Neuronal stem cell (in vitro differentiated cells): ENCODE measurements at regions not wholly inside any gene's neighbourhood (a gene's known extent, or its start where the extent isn't known, plus 50 kb on each side); places are given as distances from the start of the nearest gene placed in this dataset.
A peak's percentile ranks its signal among the peaks of the same experiment; 100 is the strongest.

Source experiments
- DNase-seq: peaks from one replicate; pipeline ENCODE4 v3.0.0-alpha.2; 2013; ENCODE audit warnings: low spot score
- H2AFZ ChIP-seq: one replicate; pipeline ENCODE4 v1.6.1; 2013; ENCODE audit warnings: mild to moderate bottlenecking, low read length, inconsistent platforms
- H2AK5ac ChIP-seq: 2 replicates; pipeline ENCODE4 v1.6.1; 2013; ENCODE audit warnings: low read depth, mild to moderate bottlenecking, inconsistent platforms, low read length, moderate library complexity, mixed read lengths
- H2BK120ac ChIP-seq: 2 replicates; pipeline ENCODE4 v1.6.1; 2013; ENCODE audit warnings: low read depth, mild to moderate bottlenecking, inconsistent platforms, low read length, moderate library complexity, mixed read lengths
- H2BK12ac ChIP-seq: one replicate; pipeline ENCODE4 v1.6.1; 2013; ENCODE audit warnings: low read length, inconsistent platforms
- H2BK15ac ChIP-seq: 2 replicates; pipeline ENCODE4 v1.6.1; 2013; ENCODE audit warnings: mild to moderate bottlenecking, low read length, inconsistent platforms, mixed read lengths
- H2BK5ac ChIP-seq: one replicate; pipeline ENCODE4 v1.6.1; 2013; ENCODE audit warnings: inconsistent platforms, mild to moderate bottlenecking, low read length, moderate library complexity
- H3K14ac ChIP-seq: one replicate; pipeline ENCODE4 v1.6.1; 2013; ENCODE audit warnings: low read length, inconsistent platforms
- H3K18ac ChIP-seq: 2 replicates; pipeline ENCODE4 v1.6.1; 2013; ENCODE audit warnings: low read length, inconsistent platforms
- H3K23ac ChIP-seq: 2 replicates; pipeline ENCODE4 v1.6.1; 2013; ENCODE audit warnings: low read depth, mild to moderate bottlenecking, mixed read lengths, low read length, inconsistent platforms; ENCODE audit not compliant: poor library complexity
- H3K27ac ChIP-seq: replicated peaks from 3 replicates; pipeline ENCODE4 v1.5.1; 2013; ENCODE audit warnings: low read length, inconsistent platforms
- H3K27me3 ChIP-seq, 3 experiments: 2 replicates each; pipeline ENCODE4 v1.6.1; 2013; ENCODE audit warnings: low read length in 3 of 3, mild to moderate bottlenecking in 2 of 3, inconsistent platforms in 1 of 3, low read depth in 1 of 3, mixed read lengths in 1 of 3, moderate library complexity in 1 of 3; ENCODE audit not compliant: control insufficient read depth in 3 of 3, insufficient read depth in 3 of 3
- H3K36me3 ChIP-seq, 2 donors: replicated peaks in 1 of 2; 2 replicates each; pipeline ENCODE4 v1.6.1; 2013; ENCODE audit warnings: low read length in 2 of 2; ENCODE audit not compliant: control insufficient read depth in 2 of 2, insufficient read depth in 2 of 2
- H3K4ac ChIP-seq: 2 replicates; pipeline ENCODE4 v1.6.1; 2013; ENCODE audit warnings: inconsistent platforms, mild to moderate bottlenecking, low read length, moderate library complexity
- H3K4me1 ChIP-seq, 2 donors: 1 replicate in 1 of 2; 2 replicates in 1 of 2; pipeline ENCODE4 v1.6.1; 2013; ENCODE audit warnings: low read length in 2 of 2, low read depth in 1 of 2; ENCODE audit not compliant: control insufficient read depth in 2 of 2, insufficient read depth in 1 of 2
- H3K4me2 ChIP-seq: one replicate; pipeline ENCODE4 v1.6.1; 2013; ENCODE audit warnings: mild to moderate bottlenecking, low read length, inconsistent platforms; ENCODE audit not compliant: insufficient read depth, poor library complexity, severe bottlenecking
- H3K4me3 ChIP-seq, 2 donors: 2 replicates each; pipeline ENCODE4 v1.5.1; 2013; ENCODE audit warnings: low read length in 2 of 2, mild to moderate bottlenecking in 2 of 2, inconsistent platforms in 1 of 2, moderate library complexity in 1 of 2
- H3K79me1 ChIP-seq: one replicate; pipeline ENCODE4 v1.6.1; 2013; ENCODE audit warnings: low read depth, mild to moderate bottlenecking, inconsistent platforms, low read length, moderate library complexity
- H3K9ac ChIP-seq: one replicate; pipeline ENCODE4 v1.6.1; 2013; ENCODE audit warnings: mild to moderate bottlenecking, low read depth, low read length, inconsistent platforms; ENCODE audit not compliant: poor library complexity
- H3K9me3 ChIP-seq, 2 donors: replicated peaks in 1 of 2; 2 replicates each; pipeline versions ENCODE3 to v1.6.1; 2013; ENCODE audit warnings: low read length in 2 of 2, mild to moderate bottlenecking in 2 of 2, inconsistent platforms in 1 of 2, low read depth in 1 of 2, mixed read lengths in 1 of 2, moderate library complexity in 1 of 2; ENCODE audit not compliant: control insufficient read depth in 2 of 2, insufficient read depth in 1 of 2
- H4K8ac ChIP-seq: one replicate; pipeline ENCODE4 v1.6.1; 2013; ENCODE audit warnings: low read depth, mild to moderate bottlenecking, inconsistent platforms, low read length, moderate library complexity
- H4K91ac ChIP-seq: one replicate; pipeline ENCODE4 v1.6.1; 2013; ENCODE audit warnings: low read length, low read depth, mild to moderate bottlenecking, inconsistent platforms; ENCODE audit not compliant: poor library complexity
- WGBS, 2 donors: extraction: QIAGEN DNeasy Blood & Tissue Kit; methylation state at CpG; one replicate each; pipeline ENCODE4 v1.1.7; 2013; ENCODE audit warnings: missing lambda C conversion rate in 2 of 2, mixed read lengths in 1 of 2; ENCODE audit not compliant: insufficient read length in 2 of 2, insufficient replicate concordance in 1 of 2; ENCODE audit errors: extremely low coverage in 2 of 2; 5-methylcytosine and 5-hydroxymethylcytosine counted together

GRCh38 chr20:53872081-53872541 is 198.3 kb downstream of the BCAS1 start:
- Histone ChIP-seq H3K23ac (no peak overlapping the region), H3K4me3 (no peak overlapping the region), H3K27ac (no peak overlapping the region), H3K9ac (no peak overlapping the region), H2BK5ac (no peak overlapping the region), H3K27me3 (no peaks in the 10 kb centered on the region), H3K4me1 (peaks cover 13 to 22% of the 10 kb centered on the region in 2 donors), H4K91ac (no peak overlapping the region), H3K9me3 (peaks cover 0 to 2% of the 10 kb centered on the region in 2 donors), H2AK5ac (no peak overlapping the region), H3K18ac (no peak overlapping the region), H3K14ac (no peak overlapping the region), H3K79me1 (no peaks in the 10 kb centered on the region), H3K4me2 (no peak overlapping the region), H2BK12ac (no peak overlapping the region), H2BK120ac (no peak overlapping the region), H3K36me3 (no peaks in the 10 kb centered on the region), H2BK15ac (no peak overlapping the region), H4K8ac (no peak overlapping the region), H2AFZ (peak overlapping the region; percentile 81), H3K4ac (no peak overlapping the region)
- DNase-seq: no peak
- no CpG with 5 or more reads among the region's 2 CpGs for WGBS, 2 donors

- Histone ChIP-seq H2BK15ac (no peak overlapping the region), H4K91ac (no peak overlapping the region), H2BK5ac (no peak overlapping the region), H2AFZ (peak overlapping the region; percentile 81), H2BK120ac (no peak overlapping the region), H3K14ac (no peak overlapping the region), H3K27ac (no peak overlapping the region), H3K4ac (no peak overlapping the region), H3K36me3 (no peaks in the 10 kb centered on the region), H4K8ac (no peak overlapping the region), H3K18ac (no peak overlapping the region), H3K4me3 (no peak overlapping the region), H3K9me3 (peaks cover 0 to 2% of the 10 kb centered on the region in 2 donors), H3K27me3 (no peaks in the 10 kb centered on the region), H3K9ac (no peak overlapping the region), H3K4me2 (no peak overlapping the region), H3K23ac (no peak overlapping the region), H3K4me1 (peaks cover 17 to 26% of the 10 kb centered on the region in 2 donors), H3K79me1 (no peaks in the 10 kb centered on the region), H2AK5ac (no peak overlapping the region), H2BK12ac (no peak overlapping the region)
- DNase-seq: no peak
- WGBS, 2 donors: no CpG with 5 or more reads among the region's 3 CpGs
Measured at GRCh38 chr20:53871541-53871940, 198.9 kb downstream of the BCAS1 start.

- no peak overlapping the region for H4K91ac ChIP-seq
- H3K9me3 ChIP-seq: peaks cover 0 to 2% of the 10 kb centered on the region in 2 donors
- no peak overlapping the region for H3K4me3 ChIP-seq
- H2BK5ac ChIP-seq: no peak overlapping the region
- no peak overlapping the region for H3K4me2 ChIP-seq
- no peak overlapping the region for H3K14ac ChIP-seq
- DNase-seq: no peak
- H3K79me1 ChIP-seq: no peaks in the 10 kb centered on the region
- H2AFZ ChIP-seq: peak overlapping the region; percentile 44
- H3K4ac ChIP-seq: no peak overlapping the region
- H3K27ac ChIP-seq: no peak overlapping the region
- H4K8ac ChIP-seq: no peak overlapping the region
- H3K18ac ChIP-seq: no peak overlapping the region
- H3K9ac ChIP-seq: no peak overlapping the region
- H2BK120ac ChIP-seq: no peak overlapping the region
- no peak overlapping the region for H2BK15ac ChIP-seq
- H3K36me3 ChIP-seq: no peaks in the 10 kb centered on the region
- no peak overlapping the region for H2BK12ac ChIP-seq
- no peaks in the 10 kb centered on the region for H3K27me3 ChIP-seq
- no peak overlapping the region for H3K23ac ChIP-seq
- H2AK5ac ChIP-seq: no peak overlapping the region
- H3K4me1 ChIP-seq: peaks cover 15 to 26% of the 10 kb centered on the region in 2 donors
- no CpG with 5 or more reads among the region's 9 CpGs for WGBS, 2 donors
Measured at GRCh38 chr20:53870426-53871315, 199.7 kb downstream of the BCAS1 start.

- H4K91ac ChIP-seq: no peak overlapping the region
- peak; percentile 50 for DNase-seq
- H2BK15ac ChIP-seq: no peak overlapping the region
- no peak overlapping the region for H3K18ac ChIP-seq
- no peak overlapping the region for H3K4ac ChIP-seq
- H2BK5ac ChIP-seq: no peak overlapping the region
- H2AK5ac ChIP-seq: no peak overlapping the region
- H3K9ac ChIP-seq: no peak overlapping the region
- H2AFZ ChIP-seq: no peak overlapping the region
- no peaks in the 10 kb centered on the region for H3K36me3 ChIP-seq
- H2BK120ac ChIP-seq: no peak overlapping the region
- H3K9me3 ChIP-seq: no peaks in the 10 kb centered on the region
- no peak overlapping the region for H2BK12ac ChIP-seq
- H4K8ac ChIP-seq: no peak overlapping the region
- H3K4me3 ChIP-seq: no peak overlapping the region
- H3K79me1 ChIP-seq: no peaks in the 10 kb centered on the region
- no peaks in the 10 kb centered on the region for H3K27me3 ChIP-seq
- H3K23ac ChIP-seq: no peak overlapping the region
- 100% methylated on average over 1 of the region's 8 CpGs; no CpG with 5 or more reads in 1 of the 2 donors for WGBS, 2 donors
- no peak overlapping the region for H3K27ac ChIP-seq
- no peak overlapping the region for H3K4me2 ChIP-seq
- peaks cover 19 to 34% of the 10 kb centered on the region in 2 donors for H3K4me1 ChIP-seq
- H3K14ac ChIP-seq: no peak overlapping the region
Measured at GRCh38 chr20:53869466-53870258, 200.7 kb downstream of the BCAS1 start.
